GM18951 (cell line): ENCODE measurements at regions not wholly inside any gene's neighbourhood (a gene's known extent, or its start where the extent isn't known, plus 50 kb on each side); places are given as distances from the start of the nearest gene placed in this dataset.

Experiments
- POLR2A ChIP-seq: IDR thresholded peaks from 4 replicates; pipeline ENCODE4 v1.6.1; 2011; ENCODE audit warnings: mild to moderate bottlenecking; ENCODE audit not compliant: insufficient read length, insufficient read depth; ENCODE audit errors: extremely low read depth
- in situ Hi-C: fragments of 300-500 bp; cut with MboI; formaldehyde crosslinking; loops from one replicate; pipeline ENCODE4 v1.12.0; 2022; ENCODE audit warnings: low sequenced_read_pairs, mixed read lengths, inconsistent platforms; ENCODE audit not compliant: unreplicated experiment

DNA sequence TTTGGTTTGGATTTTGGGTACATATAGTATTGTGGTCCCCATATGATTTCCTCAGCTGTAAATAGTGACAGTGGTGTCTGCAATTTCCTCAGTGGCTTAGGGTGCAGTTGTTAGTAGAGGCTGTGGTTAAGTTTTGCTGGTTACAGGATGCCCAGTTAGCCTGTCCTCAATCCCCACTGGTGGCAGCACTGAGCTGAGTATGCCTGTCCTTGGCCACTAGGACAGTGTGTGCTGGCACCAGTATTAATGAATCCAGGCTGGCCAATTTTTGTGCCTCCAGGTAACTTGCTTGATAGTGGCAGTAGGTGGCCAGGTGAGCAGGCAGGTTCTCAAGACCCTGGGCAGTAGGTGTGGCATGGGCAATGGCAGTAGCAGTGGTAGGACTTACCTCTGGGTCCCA lies 973.1 kb downstream of the TMEM182 start:
- in situ Hi-C loops: no loop called here
- no peak for TF ChIP-seq POLR2A

DNA sequence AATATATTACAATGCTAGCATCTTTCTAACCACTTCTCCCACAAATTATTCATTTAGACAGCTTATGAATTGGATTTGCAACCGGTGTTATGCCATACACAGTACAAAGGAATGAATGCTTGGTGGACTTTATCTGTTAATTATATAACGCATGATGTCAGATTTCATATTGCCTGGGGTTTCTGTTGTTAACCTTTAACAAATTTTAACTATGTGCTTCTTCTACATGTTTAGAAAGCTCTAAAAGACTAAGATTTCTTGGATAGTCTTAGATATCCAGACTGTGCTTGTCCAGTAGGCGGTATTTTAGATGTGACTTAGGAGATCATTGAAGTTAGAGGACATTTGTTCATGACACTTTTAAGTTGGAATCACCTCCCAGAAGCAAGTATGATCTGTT lies 976.3 kb downstream of the TMEM182 start:
- in situ Hi-C loops: no loop called here
- TF ChIP-seq POLR2A: no peak

DNA sequence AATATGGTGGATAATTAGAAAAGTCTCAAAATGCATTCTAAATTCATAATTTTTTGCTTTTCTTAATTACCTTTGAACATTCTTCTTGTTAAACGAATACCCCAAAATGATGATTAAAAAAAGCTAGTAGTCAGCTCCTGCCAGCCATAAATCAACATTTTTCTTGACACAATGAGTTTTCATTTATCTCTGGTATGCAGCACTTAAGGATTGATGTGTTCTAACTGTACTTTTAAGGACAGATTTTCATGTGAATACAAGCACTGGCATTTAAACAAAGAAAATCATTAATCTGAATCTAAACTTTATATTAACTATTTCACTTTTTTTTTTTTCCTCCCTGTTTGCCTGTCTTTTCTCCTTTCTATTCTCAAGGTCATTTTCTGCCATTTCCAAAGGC lies 976.8 kb downstream of the TMEM182 start:
- no peak for TF ChIP-seq POLR2A
- in situ Hi-C loops: no loop called here

DNA sequence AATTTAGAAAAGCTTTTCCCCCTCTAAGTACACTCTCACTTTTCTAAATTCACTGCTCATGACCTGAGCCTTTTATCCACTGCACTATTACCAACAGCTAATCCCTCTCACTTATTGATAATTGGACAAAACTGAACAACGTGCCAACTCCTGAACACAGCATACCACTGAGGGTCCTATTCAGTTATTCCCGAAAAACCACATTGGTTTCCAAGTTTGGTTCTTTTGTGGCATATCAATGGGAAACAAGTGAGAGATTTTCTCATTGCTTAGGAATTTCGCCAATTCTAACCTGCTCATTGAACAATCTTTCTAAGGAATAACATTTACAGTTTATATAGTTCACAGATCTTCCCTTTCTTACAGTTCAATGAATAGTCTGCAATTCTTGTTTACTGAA lies 977.4 kb downstream of the TMEM182 start:
- no peak for TF ChIP-seq POLR2A
- in situ Hi-C loops: no loop called here

DNA sequence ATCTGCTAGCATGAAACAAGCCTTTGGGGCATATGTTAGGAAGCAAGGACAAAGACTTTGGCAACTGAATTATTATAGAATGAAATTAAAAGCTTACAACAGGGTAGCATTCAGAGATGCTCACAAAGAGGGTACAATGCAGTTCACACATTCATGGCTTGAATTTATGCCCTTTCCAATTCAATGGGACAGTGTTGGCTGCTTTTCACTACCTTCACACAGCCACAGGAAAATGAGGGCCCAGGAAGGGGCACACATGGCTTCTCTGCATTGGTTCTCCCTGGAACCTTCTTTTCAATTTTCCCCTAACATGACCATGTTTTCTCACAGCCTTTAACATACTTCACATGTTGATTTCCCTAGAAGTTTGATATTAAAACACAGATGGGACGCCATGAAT lies 978.1 kb downstream of the TMEM182 start:
- in situ Hi-C loops: no loop called here
- TF ChIP-seq POLR2A: no peak

DNA sequence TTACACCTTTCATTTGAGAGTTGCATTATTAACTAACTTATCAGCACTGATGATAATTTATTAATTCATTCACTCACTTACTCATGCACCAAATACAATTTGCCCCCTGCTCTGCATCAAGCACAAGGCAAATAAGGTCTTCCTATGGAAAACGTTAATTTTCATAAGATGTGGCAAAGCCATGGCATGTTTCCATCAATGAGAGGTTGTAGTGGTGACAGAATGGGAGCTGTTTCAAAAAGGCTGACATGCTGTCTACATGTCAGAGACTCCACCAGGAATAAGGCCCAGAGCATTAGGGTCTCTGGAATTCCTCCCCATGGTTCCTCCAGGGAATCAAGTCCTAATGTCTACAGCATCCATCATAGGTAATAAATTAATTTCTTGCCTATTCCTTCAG lies 978.8 kb downstream of the TMEM182 start:
- no peak for TF ChIP-seq POLR2A
- in situ Hi-C loops: no loop called here

DNA sequence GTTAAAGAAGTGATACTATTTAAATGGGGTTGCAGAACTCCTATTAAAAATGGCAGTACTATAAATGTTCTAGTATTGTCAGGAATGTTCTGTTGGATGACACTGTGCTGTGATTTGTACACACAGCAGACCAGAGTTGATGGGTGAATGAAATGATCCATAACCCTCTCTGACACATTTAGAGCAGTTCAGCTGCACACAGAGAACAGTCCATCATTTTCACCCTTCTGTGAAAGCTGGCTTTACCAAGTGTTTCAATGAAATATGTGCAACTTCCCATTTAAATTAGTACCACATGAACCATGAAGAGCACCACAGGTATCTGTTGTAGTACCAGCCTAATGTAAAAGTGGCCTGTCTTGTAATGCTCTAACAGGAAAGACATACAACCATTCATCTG lies 981.4 kb downstream of the TMEM182 start:
- in situ Hi-C loops: no loop called here
- TF ChIP-seq POLR2A: no peak

DNA sequence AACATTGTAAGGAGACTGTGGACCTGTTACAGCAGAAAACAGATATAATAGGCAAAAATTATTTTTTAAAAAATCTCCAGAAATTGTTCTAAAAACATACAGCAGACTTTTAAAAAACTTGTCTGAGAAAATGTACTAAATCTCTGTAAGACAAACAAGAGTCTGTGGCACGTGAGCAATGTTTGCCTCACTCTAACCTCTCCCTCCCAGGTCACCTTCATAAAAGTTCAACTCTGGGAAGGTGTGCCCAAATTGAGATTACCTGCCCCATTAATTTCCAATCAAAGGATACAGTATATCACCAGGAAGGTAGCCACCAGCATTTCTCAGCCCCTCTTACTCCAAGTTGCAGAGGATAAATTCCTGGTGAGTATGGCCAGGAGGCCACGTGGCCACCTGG lies 992.7 kb downstream of the TMEM182 start:
- in situ Hi-C loops: no loop called here

DNA sequence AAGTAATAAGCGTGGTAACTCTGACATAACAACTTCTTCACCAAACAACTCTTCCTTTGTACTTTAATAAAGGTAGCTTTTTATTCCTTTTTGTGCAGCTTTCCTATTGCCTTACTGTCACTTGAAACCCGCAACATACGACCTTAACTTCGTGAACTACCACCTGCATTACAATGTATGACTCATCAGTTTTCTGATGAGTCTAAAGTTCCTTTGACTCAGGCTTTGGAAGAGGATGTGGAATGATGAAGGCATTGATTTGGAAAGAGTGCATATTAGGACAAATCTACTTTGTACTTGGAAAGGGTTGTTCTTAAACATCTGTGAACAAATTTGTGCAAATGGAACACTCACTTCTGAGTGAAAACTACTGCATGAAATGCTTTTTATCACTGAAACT lies 1012.1 kb downstream of the TMEM182 start:
- TF ChIP-seq POLR2A: no peak

More for the DNA sequence above, 992.7 kb downstream of the TMEM182 start:
- TF ChIP-seq POLR2A: no peak

DNA sequence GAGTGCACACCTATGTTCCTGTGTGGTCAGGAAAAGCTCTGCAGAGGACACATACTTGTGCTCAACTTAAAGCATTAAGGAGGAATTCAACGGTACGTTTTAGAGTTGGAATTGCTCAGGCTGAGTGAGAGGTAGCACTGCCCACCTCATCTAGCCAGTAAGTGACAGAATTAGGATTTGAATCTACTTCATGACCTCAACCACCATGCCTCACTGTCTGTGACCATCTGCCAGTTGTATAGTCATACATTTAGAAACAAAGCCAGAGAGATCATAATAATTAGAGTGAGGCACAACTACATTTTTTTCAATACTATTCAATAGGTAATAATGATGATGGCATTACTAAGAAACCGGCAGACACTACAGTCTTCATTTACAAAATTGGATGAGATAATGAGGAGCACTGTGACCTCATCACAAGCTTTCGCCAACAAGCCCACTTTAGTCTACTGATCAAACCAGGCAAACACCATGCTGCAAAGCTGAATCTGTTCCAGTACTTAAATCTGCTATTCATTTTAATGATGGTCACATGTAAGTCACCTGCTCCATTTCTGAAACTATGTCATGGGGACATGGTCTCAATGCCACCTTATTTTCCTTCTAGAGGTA lies 1018.4 kb downstream of the TMEM182 start:
- in situ Hi-C loops: no loop called here
- TF ChIP-seq POLR2A: no peak

More for the DNA sequence above, 1012.1 kb downstream of the TMEM182 start:
- in situ Hi-C loops: no loop called here

DNA sequence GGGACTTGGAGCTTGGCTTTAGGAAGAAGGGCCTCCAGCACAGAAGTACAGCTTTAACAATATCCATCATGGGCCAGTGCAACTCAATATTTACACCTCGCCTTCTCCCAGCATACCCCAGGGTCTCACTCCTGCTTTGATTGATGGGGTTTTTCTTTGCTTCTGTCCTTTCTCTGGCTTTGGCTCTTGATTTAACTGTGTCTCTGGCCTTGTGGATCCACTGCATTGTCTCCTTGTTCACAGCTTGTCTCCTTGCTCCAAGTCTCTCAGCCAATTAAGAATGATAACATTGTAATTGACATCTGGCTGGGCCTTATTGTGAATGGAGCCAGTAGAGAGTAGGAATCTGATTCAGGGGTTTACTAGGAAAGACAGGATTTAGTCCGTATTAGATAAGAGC lies 1019.5 kb downstream of the TMEM182 start:
- TF ChIP-seq POLR2A: no peak
- in situ Hi-C loops: no loop called here

DNA sequence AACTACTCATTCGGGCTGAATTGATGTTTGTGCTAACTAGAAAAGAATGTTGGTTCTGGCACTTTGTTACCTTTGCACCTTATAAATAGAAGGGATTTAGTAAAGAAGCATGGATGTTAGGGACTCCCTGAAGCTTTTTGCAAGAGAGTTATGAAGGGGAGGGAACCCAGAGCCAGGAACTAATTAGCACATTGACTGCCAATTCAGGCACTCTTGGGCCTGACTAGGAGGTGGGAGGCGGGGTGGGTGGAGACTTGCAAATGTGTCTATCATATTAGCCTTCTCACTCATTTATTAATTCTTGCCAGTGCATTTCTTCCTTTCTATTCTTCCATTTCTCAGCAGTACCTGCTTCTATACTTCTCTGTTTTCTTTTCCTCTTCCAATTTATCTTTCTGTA lies 1022.4 kb downstream of the TMEM182 start:
- TF ChIP-seq POLR2A: no peak
- in situ Hi-C loops: no loop called here

DNA sequence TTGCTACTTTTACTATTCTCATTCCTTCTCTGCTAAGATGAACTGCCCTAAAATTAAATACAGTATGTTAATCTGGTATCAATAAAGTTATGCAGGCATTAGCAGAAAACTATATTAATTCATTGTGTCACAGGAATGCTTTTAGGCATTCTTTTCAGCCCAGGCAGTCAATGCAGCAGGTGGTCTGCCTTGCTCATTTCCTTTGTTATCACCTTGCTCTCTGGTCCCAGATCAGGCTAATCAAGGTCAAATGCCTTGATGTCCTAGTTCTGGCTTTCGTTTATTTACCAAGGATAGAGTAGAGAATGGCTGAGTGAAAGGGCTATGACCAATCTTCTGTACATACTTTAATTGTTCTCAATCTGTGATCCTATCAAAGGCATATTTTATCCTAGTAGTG lies 1023.6 kb downstream of the TMEM182 start:
- no peak for TF ChIP-seq POLR2A
- in situ Hi-C loops: no loop called here

DNA sequence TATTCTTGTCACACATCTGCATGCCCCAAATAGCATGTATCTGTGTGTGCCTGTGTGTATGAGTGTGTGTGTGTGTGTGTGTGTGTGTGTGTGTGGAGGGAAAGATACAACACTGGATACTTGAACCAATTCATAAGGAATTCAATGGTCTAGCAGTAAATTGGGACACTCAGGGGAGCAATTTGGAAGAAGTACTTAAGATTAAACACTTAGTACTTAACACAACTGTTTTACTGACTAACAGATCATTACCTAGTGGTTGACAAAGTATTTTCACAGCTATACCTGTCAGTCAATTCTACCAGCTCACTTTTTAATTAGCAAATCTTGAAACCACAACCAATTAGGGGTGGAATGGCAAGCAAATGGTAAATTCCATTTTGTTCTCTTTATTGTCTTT lies 1024.1 kb downstream of the TMEM182 start:
- no peak for TF ChIP-seq POLR2A
- in situ Hi-C loops: no loop called here

DNA sequence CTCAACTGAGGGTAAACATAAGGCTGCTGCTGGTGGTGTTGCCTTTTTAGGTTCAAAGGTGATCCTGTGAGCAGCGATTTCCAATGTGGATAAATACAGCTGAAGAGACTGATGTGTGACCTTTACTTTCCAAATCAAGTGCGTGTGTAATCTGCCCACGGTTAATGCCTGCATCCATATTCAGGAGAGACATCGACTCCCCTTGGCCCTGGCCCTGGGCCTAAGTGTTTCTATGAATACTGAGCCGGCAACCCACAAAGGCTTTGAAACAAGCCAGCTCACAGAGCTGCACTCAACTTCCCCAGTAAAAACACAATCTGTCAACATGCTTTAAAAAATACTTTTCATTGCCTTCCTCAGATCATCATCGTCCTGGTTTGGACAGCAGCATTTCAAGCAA lies 1026.6 kb downstream of the TMEM182 start:
- in situ Hi-C loops: no loop called here
- no peak for TF ChIP-seq POLR2A
